ENCODE measurements at regions not wholly inside any gene's neighbourhood (a gene's known extent, or its start where the extent isn't known, plus 50 kb on each side); places are given as distances from the start of the nearest gene placed in this dataset.

DNA sequence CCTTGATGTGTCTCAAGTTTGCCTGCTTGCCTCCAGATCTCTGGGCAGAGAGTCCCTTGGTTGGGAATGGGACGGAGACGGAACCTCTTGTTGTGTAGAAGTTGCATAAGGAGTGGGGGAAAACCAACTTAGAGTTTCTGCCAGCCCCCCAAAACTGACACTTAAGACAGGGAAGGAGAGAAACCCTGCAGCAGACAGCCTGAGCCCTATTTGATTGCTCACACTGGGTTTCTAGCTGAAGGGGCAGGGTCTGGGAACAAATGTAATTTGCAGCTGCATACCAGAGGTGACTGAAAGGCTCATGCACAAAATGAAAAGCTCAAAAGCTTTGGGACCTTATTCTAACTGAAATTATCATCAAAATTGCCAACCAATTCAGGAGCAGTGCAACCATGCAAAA, 254.5 kb downstream of the RASEF start:
- Mint-ChIP-seq H3K4me1 (no peaks in the 10 kb centered on the region), H3K27me3 (ENCODE audit: low read depth in 3 of 3) (peaks cover 0 to 6% (median 0%) of the 10 kb centered on the region in 3 donors), H3K4me3 (no peak overlapping the region), H3K27ac (no peak overlapping the region), H3K9me3 (peaks cover 0 to 4% (median 2%) of the 10 kb centered on the region in 7 donors), H3K36me3 (no peaks in the 10 kb centered on the region)
- Histone ChIP-seq H3K9me3 (replicated peaks in 1 of 2; ENCODE audit: control insufficient read depth in 1 of 2, insufficient read depth in 1 of 2, low read length in 2 of 2) (no peaks in the 10 kb centered on the region), H3K4me2 (replicated peaks; ENCODE audit: extremely low read depth, low read length, poor library complexity, severe bottlenecking) (no peak overlapping the region), H4K20me1 (ENCODE audit: insufficient read depth, low read length) (no peaks in the 10 kb centered on the region), H3K4me1 (ENCODE audit: control insufficient read depth in 1 of 2, insufficient read depth in 2 of 2, low read length in 2 of 2) (no peaks in the 10 kb centered on the region), H3K36me3 (replicated peaks in 1 of 2; ENCODE audit: control insufficient read depth in 1 of 2, insufficient read depth in 2 of 2, low read length in 2 of 2) (no peaks in the 10 kb centered on the region), H3K27me3 (ENCODE audit: control insufficient read depth in 2 of 2, insufficient read depth in 2 of 2, low read length in 2 of 2) (no peaks in the 10 kb centered on the region), H3K27ac (ENCODE audit: low read depth in 1 of 2, low read length in 2 of 2) (no peak overlapping the region), H3K4me3 (replicated peaks in 1 of 3; ENCODE audit: low read depth in 2 of 3, low read length in 3 of 3) (no peak overlapping the region), H2AFZ (ENCODE audit: insufficient read depth, low read depth, low read length, poor library complexity, severe bottlenecking) (no peak overlapping the region), H3K79me2 (ENCODE audit: insufficient read depth, low read length) (no peaks in the 10 kb centered on the region), H3K9ac (ENCODE audit: insufficient read depth, low read length, poor library complexity, severe bottlenecking) (no peak overlapping the region)
- WGBS (ENCODE audit: insufficient coverage) = no CpG with 5 or more reads among the region's 2 CpGs
- no peak for DNase-seq
- intact Hi-C loops (cut with micrococcal nuclease) = no loop called here
- TF ChIP-seq, protein P1, sequence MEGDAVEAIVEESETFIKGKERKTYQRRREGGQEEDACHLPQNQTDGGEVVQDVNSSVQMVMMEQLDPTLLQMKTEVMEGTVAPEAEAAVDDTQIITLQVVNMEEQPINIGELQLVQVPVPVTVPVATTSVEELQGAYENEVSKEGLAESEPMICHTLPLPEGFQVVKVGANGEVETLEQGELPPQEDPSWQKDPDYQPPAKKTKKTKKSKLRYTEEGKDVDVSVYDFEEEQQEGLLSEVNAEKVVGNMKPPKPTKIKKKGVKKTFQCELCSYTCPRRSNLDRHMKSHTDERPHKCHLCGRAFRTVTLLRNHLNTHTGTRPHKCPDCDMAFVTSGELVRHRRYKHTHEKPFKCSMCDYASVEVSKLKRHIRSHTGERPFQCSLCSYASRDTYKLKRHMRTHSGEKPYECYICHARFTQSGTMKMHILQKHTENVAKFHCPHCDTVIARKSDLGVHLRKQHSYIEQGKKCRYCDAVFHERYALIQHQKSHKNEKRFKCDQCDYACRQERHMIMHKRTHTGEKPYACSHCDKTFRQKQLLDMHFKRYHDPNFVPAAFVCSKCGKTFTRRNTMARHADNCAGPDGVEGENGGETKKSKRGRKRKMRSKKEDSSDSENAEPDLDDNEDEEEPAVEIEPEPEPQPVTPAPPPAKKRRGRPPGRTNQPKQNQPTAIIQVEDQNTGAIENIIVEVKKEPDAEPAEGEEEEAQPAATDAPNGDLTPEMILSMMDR (IDR thresholded peaks at IDR 0.05) = no peak

DNA sequence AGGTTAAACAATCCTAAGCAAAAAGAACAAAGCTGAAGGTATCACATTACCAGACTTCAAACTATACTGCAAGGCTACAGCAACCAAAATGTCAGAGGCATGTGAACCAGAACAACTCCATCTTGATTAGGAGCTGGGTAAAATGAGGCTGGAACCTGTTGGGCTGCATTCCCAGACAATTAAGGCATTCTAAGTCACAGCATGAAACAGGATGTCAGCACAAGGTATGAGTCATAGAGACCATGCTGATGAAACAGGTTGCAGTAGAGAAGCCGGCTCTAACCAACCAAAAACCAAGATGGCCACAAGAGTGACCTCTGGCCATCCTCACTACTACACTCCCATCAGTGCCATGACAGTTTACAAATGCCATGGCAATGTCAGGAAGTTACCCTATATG, 252.0 kb downstream of the RASEF start:
- Histone ChIP-seq H3K36me3 (replicated peaks in 1 of 2; ENCODE audit: control insufficient read depth in 1 of 2, insufficient read depth in 2 of 2, low read length in 2 of 2) (no peaks in the 10 kb centered on the region), H3K27me3 (ENCODE audit: control insufficient read depth in 2 of 2, insufficient read depth in 2 of 2, low read length in 2 of 2) (no peaks in the 10 kb centered on the region), H3K4me2 (replicated peaks; ENCODE audit: extremely low read depth, low read length, poor library complexity, severe bottlenecking) (no peak overlapping the region), H3K79me2 (ENCODE audit: insufficient read depth, low read length) (no peaks in the 10 kb centered on the region), H4K20me1 (ENCODE audit: insufficient read depth, low read length) (no peaks in the 10 kb centered on the region), H3K27ac (ENCODE audit: low read depth in 1 of 2, low read length in 2 of 2) (no peak overlapping the region), H3K4me1 (ENCODE audit: control insufficient read depth in 1 of 2, insufficient read depth in 2 of 2, low read length in 2 of 2) (no peaks in the 10 kb centered on the region), H3K9me3 (replicated peaks in 1 of 2; ENCODE audit: control insufficient read depth in 1 of 2, insufficient read depth in 1 of 2, low read length in 2 of 2) (no peaks in the 10 kb centered on the region), H3K4me3 (replicated peaks in 1 of 3; ENCODE audit: low read depth in 2 of 3, low read length in 3 of 3) (no peak overlapping the region), H2AFZ (ENCODE audit: insufficient read depth, low read depth, low read length, poor library complexity, severe bottlenecking) (no peak overlapping the region), H3K9ac (ENCODE audit: insufficient read depth, low read length, poor library complexity, severe bottlenecking) (no peak overlapping the region)
- no peak overlapping the region for H3K27ac Mint-ChIP-seq
- TF ChIP-seq, protein P1 (IDR thresholded peaks at IDR 0.05) = no peak
- H3K9me3 Mint-ChIP-seq = peaks cover 0 to 4% (median 2%) of the 10 kb centered on the region in 7 donors
- H3K27me3 Mint-ChIP-seq (ENCODE audit: low read depth in 3 of 3) = peaks cover 0 to 2% (median 0%) of the 10 kb centered on the region in 3 donors
- no peaks in the 10 kb centered on the region for H3K36me3 Mint-ChIP-seq
- no peak for DNase-seq
- H3K4me1 Mint-ChIP-seq = no peaks in the 10 kb centered on the region
- no CpG with 5 or more reads among the region's 1 CpG for WGBS (ENCODE audit: insufficient coverage)
- intact Hi-C loops (cut with micrococcal nuclease) = no loop called here
- no peak overlapping the region for H3K4me3 Mint-ChIP-seq

Data from CD14-positive monocyte (primary cell).